DOHH2 (cell line): ENCODE measurements at regions not wholly inside any gene's neighbourhood (a gene's known extent, or its start where the extent isn't known, plus 50 kb on each side); places are given as distances from the start of the nearest gene placed in this dataset.
"Not testable (repeated sequence)": the region's sequence is repeated elsewhere in the genome, so short reads cannot be mapped to it uniquely, and the experiment has no call there.

ENCODE experiments used
- H3F3A ChIP-seq: fragments of 200-600 bp; sonication (generic), shearing (Covaris generic); 2 replicates; pipeline ENCODE4 v1.6.0; 2016; ENCODE audit warnings: antibody characterized with exemption, mild to moderate bottlenecking; ENCODE audit not compliant: control insufficient read depth, insufficient read depth
- H3K27ac ChIP-seq: fragments of 200-600 bp; sonication (generic); 2 replicates; pipeline ENCODE4 v1.5.1; 2014; ENCODE audit warnings: low read depth, mild to moderate bottlenecking, low read length, moderate library complexity
- H3K27me3 ChIP-seq: fragments of 200-600 bp; sonication (generic); 2 replicates; pipeline ENCODE4 v1.6.1; 2014; ENCODE audit warnings: mild to moderate bottlenecking, low read length, mixed read lengths; ENCODE audit not compliant: control insufficient read depth
- H3K36me3 ChIP-seq: fragments of 200-600 bp; sonication (generic); 2 replicates; pipeline ENCODE4 v1.6.1; 2014; ENCODE audit warnings: mild to moderate bottlenecking, low read length, moderate library complexity, mixed read lengths; ENCODE audit not compliant: control insufficient read depth
- H3K4me1 ChIP-seq: fragments of 200-600 bp; sonication (generic); 2 replicates; pipeline ENCODE4 v1.6.1; 2014; ENCODE audit warnings: mild to moderate bottlenecking, low read length, mixed read lengths; ENCODE audit not compliant: control insufficient read depth
- H3K4me2 ChIP-seq: fragments of 200-600 bp; sonication (generic); 2 replicates; pipeline ENCODE4 v1.6.0; 2014; ENCODE audit warnings: mild to moderate bottlenecking, low read length, moderate library complexity
- H3K4me3 ChIP-seq: fragments of 200-600 bp; sonication (generic); 2 replicates; pipeline ENCODE4 v1.5.1; 2014; ENCODE audit warnings: mild to moderate bottlenecking, low read length, mixed read lengths
- H3K79me2 ChIP-seq: fragments of 200-600 bp; sonication (generic); 2 replicates; pipeline ENCODE4 v1.6.1; 2014; ENCODE audit warnings: mild to moderate bottlenecking, low read length, mixed read lengths; ENCODE audit not compliant: control insufficient read depth
- H3K9me2 ChIP-seq: fragments of 200-600 bp; sonication (generic); replicated peaks from 2 replicates; pipeline ENCODE4 v1.6.1; 2014; ENCODE audit warnings: mild to moderate bottlenecking, low read length, mixed read lengths; ENCODE audit not compliant: control insufficient read depth
- H3K9me3 ChIP-seq: fragments of 200-600 bp; sonication (generic); 2 replicates; pipeline ENCODE4 v1.6.1; 2014; ENCODE audit warnings: antibody characterized with exemption, low read length, mixed read lengths; ENCODE audit not compliant: control insufficient read depth, insufficient read depth
- H4K20me1 ChIP-seq: fragments of 200-600 bp; sonication (generic); 2 replicates; pipeline ENCODE4 v1.6.0; 2014; ENCODE audit warnings: low read depth, mild to moderate bottlenecking, antibody characterized with exemption, low read length, moderate library complexity; ENCODE audit not compliant: control insufficient read depth, insufficient read depth
- CTCF ChIP-seq: fragments of 200-600 bp; sonication (generic); IDR thresholded peaks from one replicate; pipeline ENCODE4 v1.5.1; 2014; ENCODE audit warnings: antibody characterized with exemption, mild to moderate bottlenecking, low read depth, low read length; ENCODE audit not compliant: poor library complexity, severe bottlenecking
- EZH2phosphoT487 ChIP-seq: fragments of 200-600 bp; sonication (generic); IDR thresholded peaks from 2 replicates; pipeline ENCODE4 v1.6.1; 2017; ENCODE audit warnings: borderline replicate concordance, mild to moderate bottlenecking, antibody characterized with exemption, low read length, moderate library complexity, mixed read lengths

DNA sequence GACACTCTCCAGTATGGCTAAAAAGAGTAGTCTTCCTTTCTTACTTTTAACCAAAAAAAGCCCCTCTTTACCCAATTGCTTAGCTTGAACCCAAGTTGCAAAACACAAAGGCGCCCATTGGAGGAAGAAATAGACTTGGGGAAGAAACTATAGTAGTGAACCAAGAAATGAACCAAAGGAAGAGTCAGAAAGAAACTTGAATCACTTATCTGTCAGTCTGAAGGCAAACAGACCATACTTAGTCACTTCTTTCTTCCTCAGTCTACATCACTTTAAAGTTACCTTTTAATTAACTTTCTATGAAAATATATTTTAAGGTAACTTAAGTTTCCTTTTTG is 161.4 kb upstream of the GIMD1 start:
- Histone ChIP-seq H3K9me3 (no peaks in the 10 kb centered on the region), H3F3A (no peaks in the 10 kb centered on the region), H3K27ac (no peak overlapping the region), H4K20me1 (no peaks in the 10 kb centered on the region), H3K4me2 (no peak overlapping the region), H3K36me3 (no peaks in the 10 kb centered on the region), H3K79me2 (no peaks in the 10 kb centered on the region), H3K27me3 (no peaks in the 10 kb centered on the region), H3K4me3 (no peak overlapping the region), H3K9me2 (no peaks in the 10 kb centered on the region), H3K4me1 (no peaks in the 10 kb centered on the region)
- no peak for TF ChIP-seq EZH2phosphoT487
- TF ChIP-seq CTCF, result no peak

DNA sequence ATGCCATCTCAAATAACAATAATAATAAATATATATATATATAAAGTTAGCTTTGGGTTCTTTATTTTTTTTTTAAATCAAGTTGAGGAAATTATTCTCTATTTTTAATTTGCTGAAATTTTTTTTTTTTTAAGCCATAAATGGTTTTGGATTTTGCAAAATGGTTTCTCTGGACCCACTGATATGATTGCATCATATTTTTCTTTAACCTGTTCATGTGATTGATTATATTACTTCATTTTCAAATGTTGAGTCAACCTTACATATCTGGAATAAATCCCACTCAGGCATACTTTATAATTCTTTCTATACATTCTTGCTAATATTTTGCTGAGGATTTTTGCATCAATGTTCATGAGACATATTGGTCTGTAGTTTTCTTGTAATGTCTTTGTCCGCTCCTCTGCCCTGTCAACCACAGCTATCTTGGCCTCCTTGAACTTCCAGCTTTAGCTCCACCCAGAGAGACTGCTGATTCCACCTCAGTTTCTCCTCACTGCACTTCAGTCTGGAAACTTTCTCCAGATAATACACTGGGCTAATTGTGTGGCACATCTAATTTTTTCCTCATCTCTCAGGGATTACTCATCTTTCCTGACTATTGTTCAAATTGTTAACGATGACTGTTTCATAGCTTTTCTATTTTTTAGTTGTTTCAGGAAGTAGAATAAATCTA is 160.9 kb upstream of the GIMD1 start:
- Histone ChIP-seq H3K27me3 (no peaks in the 10 kb centered on the region), H3K9me2 (no peaks in the 10 kb centered on the region), H3K4me1 (no peaks in the 10 kb centered on the region), H3K79me2 (no peaks in the 10 kb centered on the region), H3K27ac (no peak overlapping the region), H3K36me3 (no peaks in the 10 kb centered on the region), H4K20me1 (no peaks in the 10 kb centered on the region), H3K9me3 (no peaks in the 10 kb centered on the region), H3K4me3 (no peak overlapping the region), H3F3A (no peaks in the 10 kb centered on the region), H3K4me2 (no peak overlapping the region)
- TF ChIP-seq EZH2phosphoT487 (no peak), CTCF (no peak)

DNA sequence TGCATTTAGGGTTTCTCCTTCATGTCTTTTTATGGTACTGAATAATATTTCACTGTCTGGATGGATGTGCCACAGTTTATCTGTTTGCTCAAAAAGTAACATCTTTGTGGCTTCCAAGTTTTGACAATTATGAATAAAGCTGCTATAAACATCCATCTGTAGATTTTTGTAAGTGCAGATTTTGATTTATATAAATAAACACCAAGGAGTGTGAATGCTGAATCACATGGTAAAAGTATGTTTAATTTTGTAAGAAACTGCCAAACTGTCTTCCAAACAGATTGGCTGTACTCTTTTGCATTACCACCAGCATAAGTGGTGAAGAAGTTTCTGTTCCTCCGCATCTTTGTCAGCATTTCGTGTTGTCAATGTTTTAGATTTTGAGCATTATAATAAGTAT is 158.7 kb upstream of the GIMD1 start:
- H3K9me2 ChIP-seq, result no peaks in the 10 kb centered on the region

DNA sequence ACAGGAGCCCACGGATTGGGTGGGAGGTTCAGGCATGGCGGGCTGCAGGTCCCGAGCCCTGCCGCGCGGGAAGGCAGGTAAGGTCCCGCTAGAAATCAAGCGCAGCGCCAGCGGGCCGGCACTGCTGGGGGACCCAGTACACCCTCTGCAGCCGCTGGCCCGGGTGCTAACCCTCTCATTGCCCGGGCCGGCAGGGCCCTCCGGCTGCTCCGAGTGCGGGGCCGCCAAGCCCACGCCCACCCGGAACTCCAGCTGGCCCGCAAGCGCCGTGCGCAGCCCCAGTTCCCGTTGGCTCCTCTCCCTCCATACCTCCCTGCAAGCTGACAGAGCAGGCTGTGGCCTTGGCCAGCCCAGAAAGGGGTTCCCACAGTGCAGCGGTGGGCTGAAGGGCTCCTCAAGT is 156.8 kb upstream of the GIMD1 start:
- not testable (repeated sequence) for H3K79me2 ChIP-seq, H3K27me3 ChIP-seq, H3K27ac ChIP-seq, H3K4me3 ChIP-seq, H3K9me3 ChIP-seq, H3K36me3 ChIP-seq, H4K20me1 ChIP-seq, H3F3A ChIP-seq, H3K4me2 ChIP-seq, H3K4me1 ChIP-seq, H3K9me2 ChIP-seq

More for the DNA sequence above, 158.7 kb upstream of the GIMD1 start:
- H3K4me3 ChIP-seq, result no peak overlapping the region
- H3K79me2 ChIP-seq, result no peaks in the 10 kb centered on the region
- TF ChIP-seq EZH2phosphoT487 (no peak), CTCF (no peak)
- no peaks in the 10 kb centered on the region for H3K36me3 ChIP-seq
- H3K4me1 ChIP-seq, result no peaks in the 10 kb centered on the region
- H4K20me1 ChIP-seq, result no peaks in the 10 kb centered on the region
- H3K9me3 ChIP-seq, result no peaks in the 10 kb centered on the region
- H3K27me3 ChIP-seq, result no peaks in the 10 kb centered on the region
- H3F3A ChIP-seq, result no peaks in the 10 kb centered on the region
- no peak overlapping the region for H3K4me2 ChIP-seq
- no peak overlapping the region for H3K27ac ChIP-seq

DNA sequence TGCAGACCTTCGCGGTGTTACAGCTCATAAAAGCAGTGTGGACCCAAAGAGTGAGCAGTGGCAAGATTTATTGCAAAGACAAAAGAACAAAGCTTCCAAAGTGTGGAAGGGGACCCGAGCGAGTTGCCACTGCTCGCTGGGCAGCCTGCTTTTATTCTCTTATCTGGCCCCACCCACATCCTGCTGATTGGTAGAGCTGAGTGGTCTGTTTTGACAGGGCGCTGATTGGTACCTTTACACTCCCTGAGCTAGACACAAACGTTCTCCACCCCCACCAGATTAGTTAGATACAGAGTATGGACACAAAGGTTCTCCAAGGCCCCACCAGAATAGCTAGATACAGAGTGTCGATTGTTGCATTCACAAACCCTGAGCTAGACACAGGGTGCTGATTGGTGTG is 156.2 kb upstream of the GIMD1 start:
- not testable (repeated sequence) for H4K20me1 ChIP-seq, H3K4me3 ChIP-seq, H3F3A ChIP-seq, H3K36me3 ChIP-seq, H3K9me2 ChIP-seq, H3K27me3 ChIP-seq, H3K4me1 ChIP-seq, H3K4me2 ChIP-seq, H3K27ac ChIP-seq, H3K9me3 ChIP-seq, H3K79me2 ChIP-seq
